Esophagus mucosa (tissue), 1 donor: ENCODE measurements at regions not wholly inside any gene's neighbourhood (a gene's known extent, or its start where the extent isn't known, plus 50 kb on each side); places are given as distances from the start of the nearest gene placed in this dataset.

Experiments used
- ATAC-seq: fragments of 200-7000 bp; cut with Tn5 transposase; one replicate; pipeline ENCODE4 v1.9.1; 2020
- donor health status: DM: yes; HTN: yes; CAD: no.

DNA sequence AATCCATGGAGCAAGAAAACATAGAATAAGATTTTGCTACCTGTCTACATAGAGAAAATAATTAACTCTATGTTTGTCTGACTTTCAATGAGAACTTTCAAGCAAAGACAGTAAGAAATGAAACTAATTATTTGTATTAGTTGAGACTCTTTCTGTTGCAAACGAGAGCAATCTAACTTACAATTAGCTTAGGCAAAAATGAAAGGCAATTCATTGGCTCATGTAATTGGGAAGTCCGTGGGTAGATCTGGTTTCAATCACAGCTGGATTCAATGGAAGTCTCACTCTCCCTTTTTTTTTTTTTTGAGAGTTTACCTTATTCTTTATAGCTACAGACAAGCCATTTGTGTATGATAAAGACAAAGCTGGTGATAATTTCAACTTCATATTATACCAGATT lies 68.2 kb upstream of the STXBP5 start:
- ATAC-seq: no peak

- no peak for ATAC-seq
These were observed 66.2 kb upstream of the STXBP5 start for GRCh38 chr6:147137986-147138385.

DNA sequence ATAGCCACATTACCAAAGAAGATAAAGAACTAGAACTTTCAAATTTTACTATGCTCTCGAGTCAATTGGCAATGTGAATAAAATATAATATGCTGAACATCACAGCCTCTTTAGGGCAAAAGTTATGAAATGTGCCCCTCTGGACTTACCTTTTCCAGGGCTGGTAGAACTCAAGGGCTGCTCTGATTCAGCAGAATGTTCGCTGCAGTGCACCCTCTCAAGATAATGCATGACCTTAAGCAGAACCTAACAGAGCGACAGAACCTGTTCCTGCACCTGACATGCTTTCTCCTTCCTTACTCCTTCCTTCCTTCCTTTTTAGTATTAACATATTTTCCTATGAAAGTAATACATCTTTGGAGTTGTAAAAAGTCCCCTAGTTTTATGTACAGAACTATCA lies 65.4 kb upstream of the STXBP5 start:
- ATAC-seq: no peak

DNA sequence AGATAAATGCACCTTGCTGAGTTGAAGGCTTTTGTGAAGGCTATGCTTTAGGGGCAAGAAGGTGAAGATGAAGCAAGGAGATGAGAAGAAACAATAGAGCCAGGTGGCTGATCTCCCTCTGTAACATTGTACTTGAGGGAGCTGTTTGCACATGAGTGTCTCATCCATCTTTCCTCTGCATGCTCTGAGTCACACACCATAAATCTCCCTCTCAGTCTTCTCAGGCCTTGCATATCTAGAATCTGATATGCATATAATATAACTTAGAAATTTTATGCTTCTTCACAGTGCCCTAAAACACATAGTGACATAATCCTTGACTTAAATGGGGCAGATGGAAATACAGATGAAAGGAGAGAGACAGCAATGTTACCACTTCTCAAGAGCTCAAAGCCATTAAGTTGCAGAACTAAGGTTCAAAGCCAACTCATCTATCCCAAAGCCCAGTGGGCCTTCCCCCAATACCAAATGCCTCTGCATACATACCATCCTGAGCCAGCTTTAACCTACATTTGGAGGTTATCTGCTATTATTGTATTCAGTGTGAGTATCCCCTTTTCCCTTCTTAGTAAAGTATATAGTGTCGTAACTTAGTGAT lies 62.4 kb upstream of the STXBP5 start:
- ATAC-seq: peak; percentile 62

DNA sequence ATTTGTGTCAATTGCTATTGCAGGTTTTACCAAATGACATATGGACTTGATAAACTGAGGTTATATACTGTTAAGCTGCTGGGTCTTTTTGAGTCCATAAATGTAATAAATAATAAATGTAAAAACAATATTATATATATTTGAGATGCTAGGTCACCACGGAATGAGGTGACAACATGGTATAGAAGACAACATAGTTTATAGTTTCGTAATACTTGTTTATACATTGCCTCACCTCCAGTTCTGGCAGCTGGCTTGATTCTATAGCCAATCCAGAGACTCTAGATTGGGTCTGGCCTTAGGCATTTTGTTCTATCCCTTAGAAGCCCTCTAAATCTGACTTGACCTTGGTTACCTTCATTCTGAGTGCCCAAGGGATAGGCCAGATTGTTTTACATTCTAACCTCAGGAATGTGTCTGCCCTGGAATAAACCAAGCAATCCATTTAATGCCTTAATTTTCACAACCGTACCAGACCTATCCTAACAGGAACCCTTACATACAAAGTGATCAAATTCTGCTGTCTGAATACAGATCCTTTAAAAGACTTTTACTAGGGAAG lies 61.5 kb upstream of the STXBP5 start:
- no peak for ATAC-seq

DNA sequence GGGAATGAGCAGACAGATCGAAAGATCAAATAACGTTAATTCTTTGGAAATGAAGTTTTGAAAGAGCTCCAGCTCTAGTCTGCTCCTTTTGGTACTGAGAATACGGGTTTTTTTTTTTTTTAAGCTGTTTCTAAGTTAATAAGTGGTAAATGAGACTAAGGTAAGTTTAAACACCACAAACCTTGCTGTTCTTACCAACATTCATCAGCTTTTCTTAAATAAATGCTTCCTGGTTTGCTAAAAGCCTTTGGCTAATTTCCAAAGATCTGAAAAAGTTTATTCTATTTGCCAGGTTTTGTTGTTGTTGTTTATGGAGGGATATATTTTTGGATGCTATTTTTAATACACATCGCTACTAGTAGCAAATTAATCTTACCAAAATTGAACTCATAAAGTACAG lies 55.1 kb upstream of the STXBP5 start:
- no peak for ATAC-seq

GRCh38 chr6:147149826-147150225 lies 54.4 kb upstream of the STXBP5 start:
- no peak for ATAC-seq

GRCh38 chr6:147150293-147150692 lies 53.9 kb upstream of the STXBP5 start:
- no peak for ATAC-seq
